ENCODE measurements at regions not wholly inside any gene's neighbourhood (a gene's known extent, or its start where the extent isn't known, plus 50 kb on each side); places are given as distances from the start of the nearest gene placed in this dataset.

GRCh38 chr1:38568061-38568857, 291.3 kb downstream of the RRAGC start:
- BruUV-seq (replicated peaks) = no TSS peak
- Histone ChIP-seq H4K20me1 (replicated peaks; ENCODE audit: control insufficient read depth, extremely low read depth, insufficient read depth, low read length) (no peaks in the 10 kb centered on the region), H3K9me1 (replicated peaks; ENCODE audit: control insufficient read depth, extremely low read depth, insufficient read depth, low read length) (no peaks in the 10 kb centered on the region), H3K27ac (ENCODE audit: insufficient read depth, low read depth, low read length) (no peak overlapping the region), H3K27me3 (ENCODE audit: control insufficient read depth in 2 of 2, insufficient read depth in 2 of 2, low read length in 2 of 2) (no peaks in the 10 kb centered on the region), H3K4me2 (ENCODE audit: insufficient read depth, low read length) (no peak overlapping the region), H3K36me3 (ENCODE audit: control insufficient read depth in 2 of 2, extremely low read depth in 1 of 2, insufficient read depth in 2 of 2, low read length in 2 of 2) (no peaks in the 10 kb centered on the region), H3K79me2 (ENCODE audit: control insufficient read depth, insufficient read depth, low read length) (no peaks in the 10 kb centered on the region), H3K9me3 (replicated peaks; ENCODE audit: control insufficient read depth, insufficient read depth, low read length) (no peaks in the 10 kb centered on the region), H3K4me3 (replicated peaks in 1 of 3; ENCODE audit: insufficient read depth in 1 of 3, low read depth in 1 of 3, low read length in 3 of 3) (no peak overlapping the region), H2AFZ (ENCODE audit: low read depth, low read length) (no peak overlapping the region), H3K9ac (replicated peaks; ENCODE audit: extremely low read depth, insufficient read depth, low read length) (no peak overlapping the region), H3K4me1 (ENCODE audit: control insufficient read depth, extremely low read depth, insufficient read depth, low read length) (no peaks in the 10 kb centered on the region)
- ChIA-PET POLR2A (no interaction called here), CTCF (no interaction called here)
- TF ChIP-seq FOS (IDR thresholded peaks at IDR 0.05; ENCODE audit: borderline replicate concordance, insufficient read depth, low read length) = no peak
- TF ChIP-seq EZH2 (IDR thresholded peaks at IDR 0.05; ENCODE audit: borderline replicate concordance, low read depth, low read length, severe bottlenecking) = no peak
- TF ChIP-seq MYC (IDR thresholded peaks at IDR 0.05; ENCODE audit: low read depth, low read length) = no peak
- no peak for TF ChIP-seq JUN (IDR thresholded peaks at IDR 0.05; ENCODE audit: borderline replicate concordance, insufficient read depth, insufficient read length, low read depth)
- no peak for TF ChIP-seq POLR2AphosphoS5 (IDR thresholded peaks at IDR 0.05; ENCODE audit: insufficient read depth, low read depth, low read length)
- TF ChIP-seq POLR2A (IDR thresholded peaks at IDR 0.05; ENCODE audit: low read depth, low read length) = no peak
- no peak for TF ChIP-seq GATA2 (IDR thresholded peaks at IDR 0.05; ENCODE audit: insufficient read depth, insufficient read length, low read depth, low read length)
- TF ChIP-seq CTCF (IDR thresholded peaks at IDR 0.05; ENCODE audit: extremely low read depth in 1 of 2, insufficient read depth in 1 of 2, low read depth in 1 of 2, low read length in 2 of 2) = no peak
- no peak for TF ChIP-seq MAX (IDR thresholded peaks at IDR 0.05; ENCODE audit: insufficient read depth, insufficient read length)
- DNase-seq (ENCODE audit: low read depth, low spot score) (no peak), FAIRE-seq (no peak)
- dilution Hi-C loops (cut with MboI; ENCODE audit: extremely low pct_ligation_motif_present, low sequenced_read_pairs) (no loop called here), intact Hi-C loops (cut with micrococcal nuclease) (no loop called here)
